ENCODE measurements at regions not wholly inside any gene's neighbourhood (a gene's known extent, or its start where the extent isn't known, plus 50 kb on each side); places are given as distances from the start of the nearest gene placed in this dataset.

DNA sequence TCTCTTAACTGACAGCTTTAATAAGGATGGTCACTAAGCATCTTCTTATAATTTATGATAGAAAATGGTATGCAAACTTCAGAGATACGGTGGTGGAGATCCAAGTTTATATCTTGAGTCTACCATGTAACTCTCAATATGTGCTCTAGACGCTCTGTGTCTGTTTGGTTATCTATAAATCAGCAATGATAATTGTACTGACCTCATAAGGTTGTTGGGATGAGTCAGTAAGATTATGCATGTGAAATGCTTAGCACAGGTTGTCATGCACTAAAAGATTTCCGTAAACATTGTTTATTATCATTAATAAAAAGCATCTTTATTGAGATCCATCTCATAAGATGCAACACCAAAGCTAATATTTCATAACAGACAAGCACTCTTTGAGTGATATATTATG lies 1094.9 kb upstream of the EEF2KMT start:
- no peak for DNase-seq (ENCODE audit: low read depth, low spot score)
- no peak overlapping the region for H3K4me3 ChIP-seq (ENCODE audit: low read length)

- no peak for DNase-seq (ENCODE audit: low read depth, low spot score)
- no peak overlapping the region for H3K4me3 ChIP-seq (ENCODE audit: low read length)
These were observed 1093.2 kb upstream of the EEF2KMT start for GRCh38 chr16:6190776-6191175.

DNA sequence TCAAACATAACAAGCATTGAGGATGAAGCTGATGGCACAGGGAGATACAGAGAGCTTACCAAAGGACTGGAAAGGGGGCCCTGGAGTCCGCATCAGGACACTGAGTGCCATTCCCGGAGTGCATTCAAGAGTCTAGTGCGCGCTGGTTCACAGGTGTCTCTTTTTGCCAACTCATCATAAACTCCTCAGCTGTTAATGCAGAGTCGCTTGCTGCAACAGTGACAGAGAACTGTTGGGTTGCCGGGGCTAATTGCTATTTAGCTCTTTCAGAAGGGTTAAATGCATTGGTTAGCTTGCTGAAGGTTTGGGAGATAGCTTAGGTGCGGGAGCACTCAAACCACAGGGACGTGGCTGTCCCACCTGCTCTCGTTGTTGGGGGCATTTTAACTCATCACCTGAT lies 1091.6 kb upstream of the EEF2KMT start:
- no peak for DNase-seq (ENCODE audit: low read depth, low spot score)
- H3K4me3 ChIP-seq (ENCODE audit: low read length) = no peak overlapping the region

GRCh38 chr16:6177616-6178180 lies 1080.1 kb upstream of the EEF2KMT start:
- no peak for DNase-seq (ENCODE audit: low read depth, low spot score)
- H3K4me3 ChIP-seq (ENCODE audit: low read length) = no peak overlapping the region

DNA sequence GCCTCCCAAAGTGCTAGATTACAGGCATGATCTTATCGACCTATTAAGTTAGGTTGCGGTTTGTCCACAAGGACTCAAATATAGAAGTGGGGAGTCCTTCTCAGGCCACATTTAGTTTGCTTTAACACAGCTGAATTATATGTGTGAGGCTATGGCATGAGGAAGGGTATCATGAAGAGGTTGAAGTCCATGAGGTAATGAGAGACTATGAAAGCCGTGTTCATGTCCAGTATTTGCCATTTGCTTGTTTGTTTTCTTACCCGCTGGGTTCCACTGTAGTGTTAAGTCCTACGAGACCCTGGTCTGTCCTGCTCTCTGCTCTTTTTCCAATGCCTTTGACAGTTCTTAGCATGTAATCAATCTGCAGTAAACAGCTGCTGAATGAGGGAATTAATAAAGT lies 1072.4 kb upstream of the EEF2KMT start:
- DNase-seq (ENCODE audit: low read depth, low spot score) = no peak
- no peak overlapping the region for H3K4me3 ChIP-seq (ENCODE audit: low read length)

DNA sequence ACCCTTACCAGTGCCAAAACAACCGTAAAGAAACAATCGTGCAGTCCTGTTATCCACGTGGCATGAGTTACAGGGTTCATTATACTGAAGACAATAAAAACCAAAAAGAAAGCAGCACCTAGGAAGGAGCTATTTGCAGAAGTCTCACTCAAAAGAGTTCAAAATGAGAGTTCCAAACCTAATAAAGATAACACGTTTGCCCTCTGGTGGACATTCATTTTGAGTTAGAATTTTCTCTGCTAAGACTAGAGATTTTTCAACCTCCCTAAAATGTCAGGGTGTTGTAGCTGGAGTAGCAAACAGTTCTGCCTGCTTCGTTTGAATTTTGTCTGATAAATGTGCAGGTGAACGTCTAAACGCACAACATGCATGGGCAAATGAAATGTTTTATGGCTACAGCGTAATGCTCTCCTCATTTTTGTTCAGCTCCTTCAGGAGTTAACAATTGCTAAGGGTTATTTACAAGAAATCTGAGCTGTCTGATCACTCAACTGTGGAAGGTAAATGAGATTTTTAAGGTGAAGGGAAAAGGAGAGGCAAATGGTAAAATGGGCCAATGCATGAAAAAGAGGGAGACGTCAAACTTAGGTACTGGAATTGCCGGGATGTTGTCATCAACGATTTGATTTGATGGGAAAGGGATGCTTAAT lies 1067.9 kb upstream of the EEF2KMT start:
- no peak overlapping the region for H3K4me3 ChIP-seq (ENCODE audit: low read length)
- no peak for DNase-seq (ENCODE audit: low read depth, low spot score)

DNA sequence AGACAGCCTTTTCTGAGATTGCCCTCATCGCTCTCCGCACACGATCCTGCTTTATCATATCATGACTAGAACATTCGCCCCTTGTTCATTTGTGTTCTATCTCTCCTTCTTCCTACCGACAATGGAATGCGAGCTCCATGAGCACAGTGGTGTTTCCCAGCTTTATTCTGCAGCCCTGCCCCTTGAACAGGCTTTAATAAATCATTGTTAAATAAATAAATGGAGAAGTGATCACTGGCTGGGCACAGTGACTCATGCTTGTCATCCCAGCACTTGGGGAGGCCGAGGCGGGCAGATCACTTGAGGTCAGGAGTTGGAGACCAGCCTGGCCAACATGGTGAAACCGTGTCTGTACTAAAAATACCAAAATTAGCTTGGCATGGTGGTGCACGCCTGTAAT lies 1063.3 kb upstream of the EEF2KMT start:
- no peak for DNase-seq (ENCODE audit: low read depth, low spot score)
- H3K4me3 ChIP-seq (ENCODE audit: low read length) = no peak overlapping the region

GRCh38 chr16:6160303-6160702 lies 1062.7 kb upstream of the EEF2KMT start:
- no peak overlapping the region for H3K4me3 ChIP-seq (ENCODE audit: low read length)
- no peak for DNase-seq (ENCODE audit: low read depth, low spot score)

DNA sequence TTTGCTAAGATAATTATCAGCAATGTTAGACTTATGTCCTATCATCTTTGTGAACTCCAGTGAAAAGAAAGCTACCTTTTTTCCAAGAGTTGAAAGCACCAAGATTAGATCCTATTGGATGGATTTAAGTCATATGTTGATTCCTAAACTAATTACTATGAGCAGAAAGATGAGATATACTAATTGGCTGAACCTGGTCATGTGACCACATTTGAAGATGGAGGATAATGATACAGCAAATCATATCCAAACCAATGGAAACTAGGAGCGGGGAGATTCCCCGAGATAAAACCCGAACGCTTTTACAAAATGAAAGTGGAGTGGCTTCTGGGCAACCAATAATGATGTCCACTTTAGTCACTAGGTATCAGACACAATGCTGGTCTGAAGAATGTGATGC lies 1060.2 kb upstream of the EEF2KMT start:
- no peak overlapping the region for H3K4me3 ChIP-seq (ENCODE audit: low read length)
- DNase-seq (ENCODE audit: low read depth, low spot score) = no peak

- DNase-seq (ENCODE audit: low read depth, low spot score) = no peak
These were observed 1057.7 kb upstream of the EEF2KMT start for GRCh38 chr16:6155271-6155670.

DNA sequence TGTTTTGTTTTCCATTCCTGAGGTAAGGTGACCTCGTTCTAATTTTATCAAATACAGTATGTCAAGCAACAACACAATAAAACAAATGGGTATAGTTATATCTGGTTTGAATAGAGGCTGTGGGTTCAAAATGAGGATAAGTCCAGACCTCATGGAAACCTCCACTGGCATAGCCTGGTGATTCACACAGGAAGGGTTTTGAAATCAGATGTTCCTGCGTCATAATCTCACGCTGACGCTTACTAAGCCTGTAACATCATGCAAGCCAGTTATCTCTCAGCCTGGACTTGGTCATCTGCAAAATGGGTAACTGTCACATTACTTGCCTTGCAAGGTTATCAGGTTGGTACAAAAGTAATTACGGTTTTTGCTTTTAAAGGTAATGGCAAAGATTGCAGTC lies 1056.3 kb upstream of the EEF2KMT start:
- no peak for DNase-seq (ENCODE audit: low read depth, low spot score)
- no peak overlapping the region for H3K4me3 ChIP-seq (ENCODE audit: low read length)

More at GRCh38 chr16:6155271-6155670, 1057.7 kb upstream of the EEF2KMT start:
- no peak overlapping the region for H3K4me3 ChIP-seq (ENCODE audit: low read length)

DNA sequence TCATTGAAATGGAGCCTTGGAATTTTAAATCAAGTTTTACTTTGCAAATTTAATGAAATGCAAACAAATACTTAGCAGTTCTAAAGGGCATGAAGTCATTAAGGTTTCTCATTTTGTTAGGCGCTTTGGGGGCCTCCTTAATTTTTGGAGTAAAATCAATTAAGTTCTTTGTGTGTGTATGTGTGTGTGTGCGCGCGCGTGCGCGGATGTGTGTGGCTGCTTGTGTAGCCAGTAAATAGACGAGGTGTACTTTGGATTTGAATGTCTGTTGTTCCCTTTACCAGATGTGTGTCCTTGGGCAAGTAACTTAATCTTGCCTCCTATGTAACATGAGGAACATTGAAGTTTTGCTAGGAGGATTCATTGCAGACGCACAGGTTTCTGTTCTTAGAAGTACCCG lies 1051.4 kb upstream of the EEF2KMT start:
- no peak overlapping the region for H3K4me3 ChIP-seq (ENCODE audit: low read length)
- DNase-seq (ENCODE audit: low read depth, low spot score) = no peak

DNA sequence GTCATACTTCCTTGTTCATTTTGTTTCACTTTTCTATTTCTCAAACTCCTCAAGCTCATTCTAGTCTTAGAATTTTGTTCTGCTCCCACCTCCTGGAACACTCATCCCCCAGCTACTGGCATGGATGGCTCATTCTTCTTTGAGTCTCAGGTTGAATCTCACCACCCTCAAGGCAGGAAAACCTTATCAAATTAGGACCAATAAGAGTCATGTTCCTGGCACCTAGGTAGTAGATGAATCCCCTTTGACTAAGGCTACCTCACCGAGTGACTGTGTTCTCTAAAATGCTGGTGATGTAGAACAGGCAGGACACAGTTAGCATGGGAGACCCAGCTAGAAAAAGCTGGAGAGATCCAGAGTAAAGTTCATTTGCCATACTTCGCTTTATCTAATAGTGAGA lies 1050.8 kb upstream of the EEF2KMT start:
- no peak for DNase-seq (ENCODE audit: low read depth, low spot score)
- H3K4me3 ChIP-seq (ENCODE audit: low read length) = no peak overlapping the region

- no peak overlapping the region for H3K4me3 ChIP-seq (ENCODE audit: low read length)
- DNase-seq (ENCODE audit: low read depth, low spot score) = no peak
These were observed 1049.4 kb upstream of the EEF2KMT start for GRCh38 chr16:6146874-6147425.

DNA sequence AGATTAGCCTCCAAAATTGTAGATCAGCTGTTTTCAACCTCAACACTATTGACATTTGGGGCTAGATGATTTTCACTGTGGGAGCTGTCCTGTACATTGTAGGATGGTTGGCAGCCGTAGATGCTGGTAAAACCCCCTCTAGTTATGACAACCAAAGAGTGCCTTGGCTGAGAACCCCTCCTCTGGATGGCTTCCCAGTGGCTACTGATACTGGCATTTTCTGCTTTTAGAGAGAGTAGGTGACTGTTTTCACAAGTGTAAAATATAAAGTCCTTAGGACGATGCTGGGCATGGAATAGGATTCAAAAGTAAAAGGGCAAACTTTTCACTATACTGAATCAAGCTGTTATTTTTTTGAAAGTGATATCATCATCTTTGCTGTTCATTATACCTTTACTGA lies 1048.8 kb upstream of the EEF2KMT start:
- no peak for DNase-seq (ENCODE audit: low read depth, low spot score)
- no peak overlapping the region for H3K4me3 ChIP-seq (ENCODE audit: low read length)

DNA sequence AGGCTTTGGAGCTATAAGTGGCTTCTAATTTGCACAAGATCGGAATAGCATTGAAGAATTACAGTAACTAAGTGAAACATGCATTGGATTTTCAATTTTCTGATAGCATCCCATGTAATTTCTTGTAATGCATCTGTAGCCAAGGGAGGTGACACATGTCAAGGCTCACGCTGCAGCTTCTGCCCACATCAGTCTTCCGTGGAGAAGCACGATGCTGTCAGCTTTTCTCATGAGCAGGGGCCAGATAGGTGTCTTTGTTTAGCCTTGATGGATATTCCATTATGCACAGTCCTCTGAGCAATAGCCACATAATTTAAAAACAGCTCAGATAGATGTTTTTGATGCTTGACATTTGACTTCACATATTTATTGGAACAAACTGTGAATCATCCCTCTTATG lies 1046.9 kb upstream of the EEF2KMT start:
- no peak for DNase-seq (ENCODE audit: low read depth, low spot score)
- H3K4me3 ChIP-seq (ENCODE audit: low read length) = no peak overlapping the region

GRCh38 chr16:6143020-6143419 lies 1045.4 kb upstream of the EEF2KMT start:
- no peak for DNase-seq (ENCODE audit: low read depth, low spot score)
- H3K4me3 ChIP-seq (ENCODE audit: low read length) = no peak overlapping the region

- no peak overlapping the region for H3K4me3 ChIP-seq (ENCODE audit: low read length)
- no peak for DNase-seq (ENCODE audit: low read depth, low spot score)
These were observed 1035.5 kb upstream of the EEF2KMT start for GRCh38 chr16:6133009-6133557.

DNA sequence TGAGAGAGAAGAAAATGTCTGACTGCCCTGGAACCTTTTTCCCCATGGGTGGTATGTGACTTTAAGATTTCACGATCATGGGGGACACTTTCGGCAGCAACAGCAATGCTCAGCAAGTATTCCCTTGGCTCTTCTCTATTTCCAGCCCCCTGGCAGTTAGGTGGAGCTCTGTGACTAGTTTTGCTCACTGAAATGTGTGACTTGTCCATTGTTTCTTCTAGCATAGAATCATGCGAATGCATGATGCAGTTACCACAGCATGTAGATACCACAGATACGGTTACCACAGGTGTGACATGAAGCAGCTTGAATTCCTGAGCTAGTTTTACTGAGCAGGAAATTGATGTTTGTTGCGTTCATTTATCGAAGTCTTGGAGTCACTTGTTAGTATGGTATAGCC lies 1034.5 kb upstream of the EEF2KMT start:
- H3K4me3 ChIP-seq (ENCODE audit: low read length) = no peak overlapping the region
- DNase-seq (ENCODE audit: low read depth, low spot score) = peak; percentile 1

- DNase-seq (ENCODE audit: low read depth, low spot score) = no peak
These were observed 1034.0 kb upstream of the EEF2KMT start for GRCh38 chr16:6131526-6132050.

More at GRCh38 chr16:6131526-6132050, 1034.0 kb upstream of the EEF2KMT start:
- no peak overlapping the region for H3K4me3 ChIP-seq (ENCODE audit: low read length)

All from Jurkat, Clone E6-1 (cell line).